ENCODE measurements at regions not wholly inside any gene's neighbourhood (a gene's known extent, or its start where the extent isn't known, plus 50 kb on each side); places are given as distances from the start of the nearest gene placed in this dataset.
A peak's percentile ranks its signal among the peaks of the same experiment; 100 is the strongest.

DNA sequence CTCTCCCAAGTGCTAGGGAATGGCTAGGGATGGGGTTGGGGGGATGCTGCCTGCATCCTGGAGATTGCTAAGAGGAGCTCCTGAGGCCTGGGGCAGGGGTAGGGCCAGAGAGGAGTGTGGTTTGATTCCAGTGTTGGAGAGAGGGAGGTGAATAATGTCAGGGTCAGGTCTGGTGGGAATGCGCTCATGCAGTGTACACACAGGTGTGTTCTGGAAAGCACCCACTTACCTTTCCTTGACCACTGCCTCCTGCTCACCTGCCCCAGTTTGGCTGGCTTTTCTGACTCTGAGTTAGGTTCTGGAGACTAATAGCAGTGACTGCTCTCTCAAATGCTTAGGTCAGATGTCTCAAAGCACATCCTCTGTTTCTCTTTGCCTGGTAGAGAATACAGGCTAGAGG lies 135.4 kb upstream of the BMPER start:
- no peaks in the 10 kb centered on the region for H3K4me1 ChIP-seq
- intact Hi-C loops (cut with DNase I; ENCODE audit: low total_unique reads) = no loop called here
- TF ChIP-seq, protein P1, sequence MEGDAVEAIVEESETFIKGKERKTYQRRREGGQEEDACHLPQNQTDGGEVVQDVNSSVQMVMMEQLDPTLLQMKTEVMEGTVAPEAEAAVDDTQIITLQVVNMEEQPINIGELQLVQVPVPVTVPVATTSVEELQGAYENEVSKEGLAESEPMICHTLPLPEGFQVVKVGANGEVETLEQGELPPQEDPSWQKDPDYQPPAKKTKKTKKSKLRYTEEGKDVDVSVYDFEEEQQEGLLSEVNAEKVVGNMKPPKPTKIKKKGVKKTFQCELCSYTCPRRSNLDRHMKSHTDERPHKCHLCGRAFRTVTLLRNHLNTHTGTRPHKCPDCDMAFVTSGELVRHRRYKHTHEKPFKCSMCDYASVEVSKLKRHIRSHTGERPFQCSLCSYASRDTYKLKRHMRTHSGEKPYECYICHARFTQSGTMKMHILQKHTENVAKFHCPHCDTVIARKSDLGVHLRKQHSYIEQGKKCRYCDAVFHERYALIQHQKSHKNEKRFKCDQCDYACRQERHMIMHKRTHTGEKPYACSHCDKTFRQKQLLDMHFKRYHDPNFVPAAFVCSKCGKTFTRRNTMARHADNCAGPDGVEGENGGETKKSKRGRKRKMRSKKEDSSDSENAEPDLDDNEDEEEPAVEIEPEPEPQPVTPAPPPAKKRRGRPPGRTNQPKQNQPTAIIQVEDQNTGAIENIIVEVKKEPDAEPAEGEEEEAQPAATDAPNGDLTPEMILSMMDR (IDR thresholded peaks at IDR 0.05) = no peak
- H3K4me3 ChIP-seq = no peak overlapping the region
- no peak for DNase-seq
- H3K9me3 ChIP-seq = no peaks in the 10 kb centered on the region
- no peaks in the 10 kb centered on the region for H3K27me3 ChIP-seq
- H3K27ac ChIP-seq = no peak overlapping the region
- no peaks in the 10 kb centered on the region for H3K36me3 ChIP-seq

DNA sequence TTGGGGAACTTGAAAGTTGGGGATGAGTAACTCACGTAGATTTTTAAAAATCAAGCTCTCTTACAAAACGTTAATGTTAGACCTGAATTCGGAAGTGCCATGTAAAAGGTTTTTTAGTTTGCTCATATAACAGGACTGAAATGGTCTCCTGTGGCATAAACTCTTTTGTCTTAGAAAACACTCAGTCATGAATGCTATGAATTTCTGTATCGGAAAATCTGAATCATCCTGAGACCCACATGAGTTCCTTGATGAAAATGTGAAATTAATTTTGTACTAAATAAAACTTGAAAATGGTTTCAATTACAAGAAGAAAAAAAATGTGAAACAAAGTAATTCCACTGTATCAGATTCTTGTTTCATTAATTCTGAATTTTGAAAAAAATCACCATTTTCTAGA lies 134.8 kb upstream of the BMPER start:
- intact Hi-C loops (cut with DNase I; ENCODE audit: low total_unique reads) = no loop called here
- Histone ChIP-seq H3K27ac (no peak overlapping the region), H3K36me3 (no peaks in the 10 kb centered on the region), H3K27me3 (no peaks in the 10 kb centered on the region), H3K4me3 (no peak overlapping the region), H3K4me1 (no peaks in the 10 kb centered on the region), H3K9me3 (no peaks in the 10 kb centered on the region)
- TF ChIP-seq, protein P1 (IDR thresholded peaks at IDR 0.05) = no peak
- TF ChIP-seq POLR2A (IDR thresholded peaks at IDR 0.05) = no peak
- no peak for DNase-seq

DNA sequence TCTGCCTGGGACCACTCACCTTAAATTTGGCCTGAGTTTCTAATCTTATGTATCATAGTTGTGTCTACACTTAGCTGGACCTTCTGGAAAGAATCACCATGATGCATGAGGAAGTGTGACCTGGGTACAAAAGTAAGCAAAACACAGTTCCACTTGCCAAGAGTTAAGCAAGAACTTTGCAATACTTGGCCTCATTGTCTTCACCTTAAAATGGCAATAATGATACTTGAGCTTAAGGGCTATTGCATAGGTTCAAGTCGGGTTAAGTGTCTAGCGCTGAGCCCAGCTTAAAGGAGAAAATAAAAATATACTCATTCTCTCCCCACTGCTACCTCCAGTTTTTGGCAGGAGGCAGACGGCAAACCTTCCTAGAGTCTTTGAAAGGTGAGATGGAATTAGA lies 133.9 kb upstream of the BMPER start:
- no peak overlapping the region for H3K4me3 ChIP-seq
- no peak overlapping the region for H3K27ac ChIP-seq
- H3K36me3 ChIP-seq = no peaks in the 10 kb centered on the region
- TF ChIP-seq, protein P1 (IDR thresholded peaks at IDR 0.05) = no peak
- no peaks in the 10 kb centered on the region for H3K27me3 ChIP-seq
- H3K4me1 ChIP-seq = no peaks in the 10 kb centered on the region
- intact Hi-C loops (cut with DNase I; ENCODE audit: low total_unique reads) = no loop called here
- no peaks in the 10 kb centered on the region for H3K9me3 ChIP-seq
- DNase-seq = no peak

DNA sequence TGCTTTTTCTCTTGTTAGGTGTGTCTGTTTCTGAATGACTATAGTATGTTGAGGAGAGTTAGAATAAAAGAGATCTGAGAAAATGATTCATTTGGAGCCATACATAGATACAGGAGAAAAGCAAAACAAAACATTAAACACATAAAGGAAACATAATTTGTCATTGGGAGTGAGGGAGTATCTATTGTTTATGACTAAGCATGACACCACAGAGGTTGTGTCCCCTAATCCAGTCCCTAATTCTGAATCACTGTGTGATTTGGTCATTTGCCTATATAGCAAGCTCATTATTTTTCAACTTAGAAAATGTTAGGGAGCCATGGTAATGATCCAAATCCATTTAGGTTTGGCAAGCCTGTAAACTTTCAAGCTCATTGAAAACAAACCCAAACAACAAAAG lies 132.3 kb upstream of the BMPER start:
- intact Hi-C loops (cut with DNase I; ENCODE audit: low total_unique reads) = no loop called here
- Histone ChIP-seq H3K9me3 (no peaks in the 10 kb centered on the region), H3K27ac (no peak overlapping the region), H3K36me3 (no peaks in the 10 kb centered on the region), H3K4me3 (no peak overlapping the region), H3K4me1 (no peaks in the 10 kb centered on the region), H3K27me3 (no peaks in the 10 kb centered on the region)
- no peak for DNase-seq
- TF ChIP-seq, protein P1 (IDR thresholded peaks at IDR 0.05) = no peak
- no peak for TF ChIP-seq POLR2A (IDR thresholded peaks at IDR 0.05)

DNA sequence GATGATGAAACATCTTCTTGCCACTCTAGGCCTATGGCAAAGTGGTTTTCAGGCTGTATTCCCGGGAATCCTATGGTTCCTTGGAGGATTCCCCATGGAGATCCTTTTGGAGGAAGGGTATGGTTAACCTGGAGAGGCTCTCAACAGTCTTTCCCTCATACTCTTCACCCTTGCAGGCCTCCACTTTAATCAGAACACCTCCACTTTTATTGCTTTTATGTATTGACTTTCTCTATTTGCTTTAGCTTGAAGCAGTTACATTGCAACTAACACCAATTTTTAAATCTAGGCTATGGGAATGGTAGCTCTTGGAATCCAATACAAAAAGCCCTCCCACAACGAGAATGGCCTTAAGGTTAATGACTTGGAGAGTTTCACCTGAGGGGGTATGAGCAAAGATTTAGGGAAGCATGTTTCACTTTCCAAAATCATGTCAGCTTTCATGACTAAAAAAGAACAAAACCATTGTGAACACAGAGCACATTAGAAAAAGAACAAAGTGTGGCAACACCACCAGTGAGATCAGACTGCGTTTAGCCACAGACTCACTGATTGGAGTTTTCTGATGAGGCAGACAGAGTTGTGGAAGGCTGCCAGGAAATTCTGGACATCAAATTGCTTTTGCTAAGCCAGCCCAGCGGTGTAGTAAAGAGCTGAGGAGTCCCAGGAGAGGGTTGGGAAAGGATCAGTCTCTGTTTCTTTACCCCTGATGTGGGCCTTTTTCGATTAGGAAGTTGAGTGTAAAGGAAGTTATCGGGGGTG lies 130.4 kb upstream of the BMPER start:
- Histone ChIP-seq H3K4me1 (no peaks in the 10 kb centered on the region), H3K27me3 (no peaks in the 10 kb centered on the region), H3K36me3 (no peaks in the 10 kb centered on the region), H3K9me3 (no peaks in the 10 kb centered on the region), H3K4me3 (no peak overlapping the region), H3K27ac (peak overlapping the region in 1 of 2 donors; percentile 31)
- intact Hi-C loops (cut with DNase I; ENCODE audit: low total_unique reads) = no loop called here
- TF ChIP-seq, protein P1 (IDR thresholded peaks at IDR 0.05) = no peak
- TF ChIP-seq POLR2A (IDR thresholded peaks at IDR 0.05) = no peak
- peak; percentile 66 to 74 for DNase-seq
